Nephron progenitor cell (in vitro differentiated cells): ENCODE measurements at regions not wholly inside any gene's neighbourhood (a gene's known extent, or its start where the extent isn't known, plus 50 kb on each side); places are given as distances from the start of the nearest gene placed in this dataset.
A peak's percentile ranks its signal among the peaks of the same experiment; 100 is the strongest.

Source experiments
- DNase-seq: peaks from one replicate; pipeline ENCODE4 v3.0.0; 2021
- H3K27ac Mint-ChIP-seq: 2 replicates; pipeline ENCODE4 v1.8.0; 2021; ENCODE audit warnings: mild to moderate bottlenecking, moderate library complexity, mixed read lengths
- H3K27me3 Mint-ChIP-seq: 2 replicates; pipeline ENCODE4 v1.8.0; 2021; ENCODE audit warnings: mild to moderate bottlenecking, low read depth, mixed read lengths; ENCODE audit not compliant: poor library complexity
- H3K36me3 Mint-ChIP-seq: 2 replicates; pipeline ENCODE4 v1.8.0; 2021; ENCODE audit warnings: low read depth, mixed read lengths
- H3K4me1 Mint-ChIP-seq: 2 replicates; pipeline ENCODE4 v1.8.0; 2021; ENCODE audit warnings: mixed read lengths
- H3K4me3 Mint-ChIP-seq: 2 replicates; pipeline ENCODE4 v1.8.0; 2021; ENCODE audit warnings: mild to moderate bottlenecking, moderate library complexity, mixed read lengths
- H3K9me3 Mint-ChIP-seq: 2 replicates; pipeline ENCODE4 v1.8.0; 2021; ENCODE audit warnings: mild to moderate bottlenecking, moderate library complexity, mixed read lengths
- CTCF ChIP-seq: fragments of 200-600 bp; sonication (generic); IDR thresholded peaks from 2 replicates; pipeline ENCODE4 v1.5.0; 2021; ENCODE audit warnings: antibody characterized with exemption

DNA sequence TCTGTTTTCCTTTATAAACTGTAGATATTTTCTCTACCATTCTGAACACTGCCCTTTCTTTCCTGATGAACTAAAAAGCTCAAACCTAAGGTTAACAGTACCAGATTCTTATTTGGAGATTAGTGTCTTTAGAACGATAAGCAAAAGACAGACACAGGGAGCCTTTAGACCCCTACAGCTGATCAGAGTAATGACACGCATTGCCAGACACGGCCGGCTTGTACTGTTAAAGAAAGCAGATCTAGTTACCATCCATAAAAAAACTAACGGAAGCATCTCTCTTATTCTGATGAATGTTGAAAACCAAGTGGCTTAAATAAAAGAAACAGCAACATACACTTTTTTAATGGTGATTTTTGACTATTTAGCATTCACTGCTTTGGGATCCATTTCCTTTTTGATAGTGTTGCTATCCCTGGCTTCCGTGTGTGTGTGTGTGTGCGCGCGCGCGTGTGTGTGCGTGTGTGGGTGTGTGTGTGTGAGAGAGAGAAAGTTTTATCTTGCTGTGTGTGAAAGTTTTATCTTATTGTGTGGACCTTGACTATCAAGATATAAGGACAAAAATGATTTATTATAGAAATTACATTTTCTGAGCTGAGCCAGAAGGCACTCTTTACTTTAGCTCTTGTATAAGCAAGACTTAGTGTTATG lies 95.6 kb upstream of the SLC35B3 start:
- DNase-seq: peak; percentile 5
- H3K4me1 Mint-ChIP-seq: peaks cover 11% of the 10 kb centered on the region
- H3K9me3 Mint-ChIP-seq: no peaks in the 10 kb centered on the region
- H3K4me3 Mint-ChIP-seq: no peak overlapping the region
- peak overlapping the region; percentile 92 for H3K27ac Mint-ChIP-seq
- no peaks in the 10 kb centered on the region for H3K36me3 Mint-ChIP-seq
- H3K27me3 Mint-ChIP-seq: no peaks in the 10 kb centered on the region
- peak; percentile 21 for TF ChIP-seq CTCF

DNA sequence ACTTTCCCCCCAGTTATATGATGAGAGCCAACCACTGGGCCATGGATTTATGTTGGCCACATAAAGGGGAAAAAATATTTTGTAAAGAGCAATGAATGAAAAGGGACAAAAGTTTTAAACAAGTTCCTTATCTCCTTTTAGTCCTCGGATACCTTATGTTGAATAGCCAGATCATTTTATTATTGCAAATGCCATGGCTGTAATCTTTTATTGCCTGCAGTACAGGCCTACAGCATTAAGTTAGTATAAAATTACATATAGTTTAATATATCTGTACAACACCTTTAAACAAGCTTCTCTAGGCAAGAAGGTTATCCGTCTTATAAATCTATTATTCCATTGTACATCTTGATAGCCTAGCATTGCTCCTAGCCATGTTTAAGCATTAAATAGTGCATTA lies 93.9 kb upstream of the SLC35B3 start:
- no peak for TF ChIP-seq CTCF
- Mint-ChIP-seq H3K36me3 (no peaks in the 10 kb centered on the region), H3K27me3 (no peaks in the 10 kb centered on the region), H3K9me3 (no peaks in the 10 kb centered on the region), H3K4me1 (peaks cover 11% of the 10 kb centered on the region), H3K27ac (no peak overlapping the region), H3K4me3 (no peak overlapping the region)
- DNase-seq: no peak

DNA sequence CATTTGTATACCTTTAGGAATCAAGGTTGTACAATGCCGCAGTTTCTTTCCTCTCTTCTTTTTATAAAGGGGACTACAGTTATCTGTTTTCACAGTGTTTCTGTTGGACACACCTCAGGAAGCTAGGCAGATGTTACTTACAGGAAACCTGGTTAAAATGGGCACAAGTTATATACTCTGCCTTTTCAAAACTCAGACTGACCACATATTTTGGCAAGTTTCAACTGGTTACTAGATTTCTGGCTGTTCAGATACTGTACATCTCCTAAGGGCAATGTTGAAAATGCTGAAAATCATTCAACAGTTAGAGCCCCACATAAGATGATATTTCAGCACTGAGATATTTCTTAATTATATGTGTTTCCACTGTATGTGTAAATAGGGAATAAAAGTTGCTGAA lies 92.5 kb upstream of the SLC35B3 start:
- Mint-ChIP-seq H3K4me1 (peaks cover 11% of the 10 kb centered on the region), H3K27me3 (no peaks in the 10 kb centered on the region), H3K36me3 (no peaks in the 10 kb centered on the region), H3K9me3 (no peaks in the 10 kb centered on the region), H3K4me3 (no peak overlapping the region), H3K27ac (no peak overlapping the region)
- TF ChIP-seq CTCF: no peak
- no peak for DNase-seq

GRCh38 chr6:8526624-8527023 lies 91.3 kb upstream of the SLC35B3 start:
- no peak overlapping the region for H3K27ac Mint-ChIP-seq
- peaks cover 10% of the 10 kb centered on the region for H3K9me3 Mint-ChIP-seq
- no peaks in the 10 kb centered on the region for H3K27me3 Mint-ChIP-seq
- DNase-seq: no peak
- H3K4me1 Mint-ChIP-seq: peaks cover 11% of the 10 kb centered on the region
- no peaks in the 10 kb centered on the region for H3K36me3 Mint-ChIP-seq
- no peak for TF ChIP-seq CTCF
- no peak overlapping the region for H3K4me3 Mint-ChIP-seq

- Mint-ChIP-seq H3K27me3 (no peaks in the 10 kb centered on the region), H3K27ac (no peak overlapping the region), H3K9me3 (peaks cover 16% of the 10 kb centered on the region), H3K4me3 (no peak overlapping the region), H3K36me3 (no peaks in the 10 kb centered on the region), H3K4me1 (peaks cover 3% of the 10 kb centered on the region)
- TF ChIP-seq CTCF: no peak
- DNase-seq: no peak
These were observed 90.0 kb upstream of the SLC35B3 start for GRCh38 chr6:8525370-8525769.

GRCh38 chr6:8513174-8513573 lies 77.8 kb upstream of the SLC35B3 start:
- Mint-ChIP-seq H3K36me3 (no peaks in the 10 kb centered on the region), H3K27ac (no peak overlapping the region), H3K27me3 (no peaks in the 10 kb centered on the region), H3K4me3 (no peak overlapping the region), H3K9me3 (no peaks in the 10 kb centered on the region), H3K4me1 (no peaks in the 10 kb centered on the region)
- TF ChIP-seq CTCF: no peak
- no peak for DNase-seq
